ENCODE measurements at regions not wholly inside any gene's neighbourhood (a gene's known extent, or its start where the extent isn't known, plus 50 kb on each side); places are given as distances from the start of the nearest gene placed in this dataset.

- Histone ChIP-seq H3K9ac (ENCODE audit: low read depth, low read length) (no peak overlapping the region), H4K20me1 (ENCODE audit: insufficient read depth, low read length) (no peaks in the 10 kb centered on the region), H2AFZ (ENCODE audit: low read depth, low read length) (no peak overlapping the region), H3K27ac (ENCODE audit: low read length) (no peak overlapping the region), H3K36me3 (ENCODE audit: insufficient read depth, low read length) (no peaks in the 10 kb centered on the region), H3K4me1 (ENCODE audit: insufficient read depth, low read length) (no peaks in the 10 kb centered on the region), H3K9me3 (ENCODE audit: insufficient read depth, low read length, severe bottlenecking) (no peaks in the 10 kb centered on the region), H3K4me3 (ENCODE audit: low read depth in 1 of 2, low read length in 2 of 2) (no peak overlapping the region), H3K79me2 (ENCODE audit: insufficient read depth, low read length) (no peaks in the 10 kb centered on the region), H3K4me2 (ENCODE audit: insufficient read depth, low read length) (no peak overlapping the region), H3K27me3 (ENCODE audit: insufficient read depth, low read length, poor library complexity) (peaks cover 18% of the 10 kb centered on the region)
- TF ChIP-seq EZH2 (IDR thresholded peaks at IDR 0.05; ENCODE audit: borderline replicate concordance, low read depth, low read length, severe bottlenecking) = no peak
- no peak for TF ChIP-seq CTCF (IDR thresholded peaks at IDR 0.05; ENCODE audit: borderline replicate concordance, extremely low read depth, low read length, poor library complexity, severe bottlenecking)
- ATAC-seq (ENCODE audit: insufficient read depth, low read depth) (no peak), DNase-seq (no peak)
These were observed 88.8 kb upstream of the TAF1B start for GRCh38 chr2:9754532-9754887.

- Histone ChIP-seq H3K9me3 (ENCODE audit: insufficient read depth, low read length, severe bottlenecking) (no peaks in the 10 kb centered on the region), H3K27me3 (ENCODE audit: insufficient read depth, low read length, poor library complexity) (peaks cover 18% of the 10 kb centered on the region), H4K20me1 (ENCODE audit: insufficient read depth, low read length) (no peaks in the 10 kb centered on the region), H3K4me1 (ENCODE audit: insufficient read depth, low read length) (no peaks in the 10 kb centered on the region), H2AFZ (ENCODE audit: low read depth, low read length) (no peak overlapping the region), H3K4me3 (ENCODE audit: low read depth in 1 of 2, low read length in 2 of 2) (no peak overlapping the region), H3K36me3 (ENCODE audit: insufficient read depth, low read length) (no peaks in the 10 kb centered on the region), H3K9ac (ENCODE audit: low read depth, low read length) (no peak overlapping the region), H3K27ac (ENCODE audit: low read length) (no peak overlapping the region), H3K4me2 (ENCODE audit: insufficient read depth, low read length) (no peak overlapping the region), H3K79me2 (ENCODE audit: insufficient read depth, low read length) (no peaks in the 10 kb centered on the region)
- TF ChIP-seq EZH2 (IDR thresholded peaks at IDR 0.05; ENCODE audit: borderline replicate concordance, low read depth, low read length, severe bottlenecking) (no peak), CTCF (IDR thresholded peaks at IDR 0.05; ENCODE audit: borderline replicate concordance, extremely low read depth, low read length, poor library complexity, severe bottlenecking) (no peak)
- ATAC-seq (ENCODE audit: insufficient read depth, low read depth) = no peak
- DNase-seq = no peak
These were observed 88.3 kb upstream of the TAF1B start for GRCh38 chr2:9755008-9755407.

DNA sequence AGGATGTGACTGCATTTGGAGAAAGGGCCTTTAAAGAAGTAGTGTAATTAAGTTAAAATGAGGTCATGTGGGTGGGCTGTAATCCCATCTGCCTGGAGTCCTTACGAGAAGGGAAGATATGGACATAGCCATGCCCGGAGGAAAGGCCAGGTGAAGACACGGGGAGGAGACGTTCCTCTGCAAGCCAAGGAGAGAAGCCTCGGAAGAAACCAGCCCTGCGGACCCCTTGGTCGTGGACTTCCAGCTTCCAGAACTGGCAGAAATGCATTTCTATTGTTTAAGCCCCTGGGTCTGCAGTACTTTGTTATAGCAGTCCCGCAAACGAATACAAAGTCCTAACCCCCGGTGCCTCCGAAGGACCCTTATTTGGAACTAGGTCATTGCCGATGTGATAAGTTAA lies 87.6 kb upstream of the TAF1B start:
- no peak overlapping the region for H3K4me3 ChIP-seq (ENCODE audit: low read depth in 1 of 2, low read length in 2 of 2)
- H3K4me2 ChIP-seq (ENCODE audit: insufficient read depth, low read length) = no peak overlapping the region
- TF ChIP-seq CTCF (IDR thresholded peaks at IDR 0.05; ENCODE audit: borderline replicate concordance, extremely low read depth, low read length, poor library complexity, severe bottlenecking) = no peak
- no peak for TF ChIP-seq EZH2 (IDR thresholded peaks at IDR 0.05; ENCODE audit: borderline replicate concordance, low read depth, low read length, severe bottlenecking)
- H3K4me1 ChIP-seq (ENCODE audit: insufficient read depth, low read length) = 0 out of 2 replicates have a peak, but pooled peaks cover 3% of the 10 kb centered on the region
- H3K36me3 ChIP-seq (ENCODE audit: insufficient read depth, low read length) = no peaks in the 10 kb centered on the region
- H2AFZ ChIP-seq (ENCODE audit: low read depth, low read length) = no peak overlapping the region
- no peaks in the 10 kb centered on the region for H3K79me2 ChIP-seq (ENCODE audit: insufficient read depth, low read length)
- no peaks in the 10 kb centered on the region for H3K9me3 ChIP-seq (ENCODE audit: insufficient read depth, low read length, severe bottlenecking)
- ATAC-seq (ENCODE audit: insufficient read depth, low read depth) = no peak
- no peak overlapping the region for H3K9ac ChIP-seq (ENCODE audit: low read depth, low read length)
- H3K27me3 ChIP-seq (ENCODE audit: insufficient read depth, low read length, poor library complexity) = peaks cover 18% of the 10 kb centered on the region
- no peaks in the 10 kb centered on the region for H4K20me1 ChIP-seq (ENCODE audit: insufficient read depth, low read length)
- no peak for DNase-seq
- no peak overlapping the region for H3K27ac ChIP-seq (ENCODE audit: low read length)

DNA sequence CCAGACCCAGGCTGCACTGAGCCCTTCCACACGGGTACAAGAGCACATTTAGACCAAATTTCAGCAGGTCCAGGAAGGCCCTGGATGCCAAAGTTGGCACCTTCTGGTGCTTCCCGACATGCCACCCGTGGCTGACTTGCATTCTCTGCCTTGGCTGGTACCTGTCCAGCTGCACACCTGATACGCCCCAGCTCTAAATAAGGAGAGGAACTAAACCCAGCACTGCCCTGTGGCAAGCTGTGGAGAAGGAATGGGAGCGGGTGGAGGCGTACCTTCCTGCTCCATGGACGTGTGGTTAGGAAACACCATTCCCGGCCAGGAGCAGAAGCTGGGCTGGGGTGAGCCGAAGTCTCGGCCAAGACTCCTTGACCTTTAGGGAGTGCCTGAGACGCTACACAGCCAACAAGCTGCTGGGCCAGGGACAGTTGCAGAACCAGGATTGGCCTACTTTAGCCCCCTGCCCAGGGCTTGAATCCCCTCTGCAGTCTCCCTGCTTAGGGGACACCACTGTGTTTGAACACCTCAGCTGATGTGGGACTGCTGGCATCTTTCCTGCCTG lies 86.5 kb upstream of the TAF1B start:
- DNase-seq (no peak), ATAC-seq (ENCODE audit: insufficient read depth, low read depth) (no peak)
- no peak overlapping the region for H3K27ac ChIP-seq (ENCODE audit: low read length)
- H3K4me3 ChIP-seq (ENCODE audit: low read depth in 1 of 2, low read length in 2 of 2) = no peak overlapping the region
- H3K27me3 ChIP-seq (ENCODE audit: insufficient read depth, low read length, poor library complexity) = peaks cover 18% of the 10 kb centered on the region
- no peaks in the 10 kb centered on the region for H3K36me3 ChIP-seq (ENCODE audit: insufficient read depth, low read length)
- no peaks in the 10 kb centered on the region for H4K20me1 ChIP-seq (ENCODE audit: insufficient read depth, low read length)
- no peak overlapping the region for H3K9ac ChIP-seq (ENCODE audit: low read depth, low read length)
- TF ChIP-seq CTCF (IDR thresholded peaks at IDR 0.05; ENCODE audit: borderline replicate concordance, extremely low read depth, low read length, poor library complexity, severe bottlenecking) (no peak), EZH2 (IDR thresholded peaks at IDR 0.05; ENCODE audit: borderline replicate concordance, low read depth, low read length, severe bottlenecking) (no peak)
- 0 out of 2 replicates have a peak, but pooled peaks cover 4% of the 10 kb centered on the region for H3K4me1 ChIP-seq (ENCODE audit: insufficient read depth, low read length)
- no peak overlapping the region for H2AFZ ChIP-seq (ENCODE audit: low read depth, low read length)
- no peak overlapping the region for H3K4me2 ChIP-seq (ENCODE audit: insufficient read depth, low read length)
- no peaks in the 10 kb centered on the region for H3K9me3 ChIP-seq (ENCODE audit: insufficient read depth, low read length, severe bottlenecking)
- no peaks in the 10 kb centered on the region for H3K79me2 ChIP-seq (ENCODE audit: insufficient read depth, low read length)
